ENCODE measurements at regions not wholly inside any gene's neighbourhood (a gene's known extent, or its start where the extent isn't known, plus 50 kb on each side); places are given as distances from the start of the nearest gene placed in this dataset.
"Not testable (repeated sequence)": the region's sequence is repeated elsewhere in the genome, so short reads cannot be mapped to it uniquely, and the experiment has no call there.

- no peak for DNase-seq
Observed at GRCh38 chr5:28714907-28715698, 1676.7 kb upstream of the CDH9 start.

GRCh38 chr5:28710360-28710759 lies 1672.0 kb upstream of the CDH9 start:
- DNase-seq, result no peak

DNA sequence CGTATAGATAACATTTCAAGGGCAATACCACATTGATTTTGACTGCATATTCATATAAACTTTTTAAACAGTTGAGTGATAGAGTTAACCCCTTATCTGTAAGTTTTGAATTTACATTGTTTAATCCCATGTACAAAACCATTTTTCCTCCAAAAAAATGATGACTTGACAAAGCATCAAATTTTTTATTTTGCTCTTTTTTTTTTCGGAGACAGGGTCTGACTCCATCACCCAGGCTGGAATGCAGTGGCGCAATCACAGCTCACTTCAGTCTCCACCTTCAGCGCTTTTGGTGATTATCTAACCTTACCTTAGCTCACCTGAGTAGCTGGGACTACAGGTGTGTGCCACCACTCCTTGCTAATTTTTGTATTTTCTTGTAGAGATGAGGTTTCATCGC lies 1670.1 kb upstream of the CDH9 start:
- DNase-seq, result no peak

DNA sequence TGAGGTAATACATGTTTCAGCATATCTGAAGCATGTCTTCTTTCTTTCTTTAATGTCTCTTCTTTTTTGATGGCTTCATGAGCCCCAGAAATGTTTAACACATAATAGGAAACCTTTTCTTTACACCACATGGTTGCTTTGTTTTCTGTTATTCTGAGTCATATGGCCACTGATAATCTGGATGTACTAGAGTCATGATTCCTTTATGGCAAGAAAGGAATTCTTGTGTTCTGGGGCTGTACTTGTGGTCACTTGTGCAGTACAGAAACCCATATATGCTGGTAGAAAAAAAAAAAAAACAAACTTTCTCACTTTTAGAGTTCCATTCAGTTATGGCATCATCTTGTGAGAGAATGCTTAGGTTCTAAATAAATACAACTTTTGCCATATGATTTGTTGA lies 1669.3 kb upstream of the CDH9 start:
- DNase-seq, result no peak

- DNase-seq, result no peak
Observed at GRCh38 chr5:28703651-28704260, 1665.4 kb upstream of the CDH9 start.

- no peak for DNase-seq
Observed at GRCh38 chr5:28691526-28691925, 1653.1 kb upstream of the CDH9 start.

DNA sequence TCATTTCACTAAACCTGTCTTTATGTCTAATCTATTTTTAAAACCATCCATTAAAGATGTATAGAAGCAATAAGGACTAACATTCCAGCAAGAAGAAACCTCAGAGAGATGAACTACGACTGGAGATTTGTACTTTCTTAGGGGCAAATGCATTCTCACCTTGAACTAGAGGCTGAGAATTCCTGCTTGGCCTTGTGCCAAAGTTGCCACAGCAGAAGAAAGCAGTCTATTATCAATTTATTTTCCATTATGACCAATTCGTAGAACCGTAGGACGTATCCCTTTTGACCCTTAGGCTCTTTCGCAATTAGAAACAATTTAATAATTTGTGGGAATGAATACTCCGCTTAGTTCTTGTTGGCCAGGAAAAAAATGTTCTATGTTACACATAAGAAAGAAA lies 1647.4 kb upstream of the CDH9 start:
- DNase-seq, result no peak

DNA sequence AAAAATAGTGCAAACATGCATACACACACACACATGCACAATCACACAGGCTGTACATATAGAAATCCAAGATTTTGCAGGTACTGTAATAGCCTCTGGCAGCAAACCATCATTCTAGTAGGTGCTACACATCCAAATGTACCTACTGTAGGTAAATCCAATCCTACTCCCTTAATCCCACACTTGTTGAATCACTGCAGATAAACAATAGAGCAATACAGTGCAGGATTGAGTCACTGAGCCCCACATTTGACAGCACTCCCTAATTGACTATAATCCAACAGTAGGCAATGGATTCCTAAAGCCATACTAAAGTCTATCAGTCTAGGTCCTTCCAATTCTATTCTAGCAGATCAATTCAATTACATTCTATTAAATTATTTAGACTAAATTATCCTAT lies 1640.5 kb upstream of the CDH9 start:
- no peak for DNase-seq

DNA sequence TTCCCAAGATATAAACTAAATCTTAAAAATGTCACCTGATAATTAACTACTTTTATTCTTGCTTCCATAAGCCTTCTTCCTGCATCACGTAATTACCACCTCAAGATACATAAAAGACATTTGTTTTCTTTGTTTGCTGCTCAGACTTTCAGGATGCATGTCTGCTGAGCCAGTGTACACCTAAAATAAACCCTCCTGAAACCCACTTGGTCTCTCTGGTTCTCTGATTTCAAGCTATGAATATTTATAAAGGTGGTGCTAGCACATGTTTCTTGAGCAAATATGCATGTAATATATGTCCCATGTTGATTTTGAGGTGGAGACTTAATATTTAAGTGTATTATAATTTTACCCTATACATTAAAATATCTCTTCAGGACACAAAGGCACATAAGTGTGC lies 1627.7 kb upstream of the CDH9 start:
- DNase-seq, result no peak

- no peak for DNase-seq
Observed at GRCh38 chr5:28648108-28648507, 1609.7 kb upstream of the CDH9 start.

- no peak for DNase-seq
Observed at GRCh38 chr5:28632607-28633006, 1594.2 kb upstream of the CDH9 start.

DNA sequence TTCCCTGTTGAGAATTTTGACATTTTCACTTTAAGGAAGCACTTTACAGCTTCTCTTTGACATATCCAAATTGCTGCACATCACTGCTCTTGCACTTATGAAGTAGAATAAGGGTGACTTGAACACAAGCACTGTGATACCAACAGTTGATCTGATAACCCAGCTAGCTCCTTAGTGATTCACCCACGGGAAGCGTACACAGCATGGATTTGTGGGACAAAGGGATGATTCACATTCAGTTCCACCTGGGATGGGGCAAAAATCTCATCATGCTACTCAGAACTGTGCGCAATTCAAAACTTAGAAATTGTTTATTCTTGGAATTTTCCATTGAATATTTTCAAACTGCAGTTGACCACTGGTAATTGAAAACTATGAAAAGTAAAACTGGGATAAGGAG lies 1565.5 kb upstream of the CDH9 start:
- no peak for DNase-seq

DNA sequence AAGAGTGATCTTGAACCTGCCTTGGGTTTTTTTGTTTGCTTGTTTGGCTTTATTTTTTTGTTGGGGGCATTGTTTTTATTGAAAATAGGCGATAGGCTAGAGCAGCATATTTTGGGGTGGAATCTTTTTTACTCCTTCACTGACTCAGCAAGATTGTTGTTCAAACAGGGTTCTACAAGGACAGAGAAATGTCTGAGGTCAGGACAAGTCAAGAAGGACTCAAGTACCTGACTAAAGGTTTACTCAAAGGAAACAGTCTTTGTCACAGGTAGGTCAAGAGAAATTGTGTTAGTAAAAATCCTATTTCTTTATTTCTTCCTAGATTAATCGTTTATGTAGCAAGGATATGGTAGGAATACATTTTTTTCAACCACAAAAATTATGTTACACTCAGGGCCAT lies 1564.0 kb upstream of the CDH9 start:
- DNase-seq, result no peak

DNA sequence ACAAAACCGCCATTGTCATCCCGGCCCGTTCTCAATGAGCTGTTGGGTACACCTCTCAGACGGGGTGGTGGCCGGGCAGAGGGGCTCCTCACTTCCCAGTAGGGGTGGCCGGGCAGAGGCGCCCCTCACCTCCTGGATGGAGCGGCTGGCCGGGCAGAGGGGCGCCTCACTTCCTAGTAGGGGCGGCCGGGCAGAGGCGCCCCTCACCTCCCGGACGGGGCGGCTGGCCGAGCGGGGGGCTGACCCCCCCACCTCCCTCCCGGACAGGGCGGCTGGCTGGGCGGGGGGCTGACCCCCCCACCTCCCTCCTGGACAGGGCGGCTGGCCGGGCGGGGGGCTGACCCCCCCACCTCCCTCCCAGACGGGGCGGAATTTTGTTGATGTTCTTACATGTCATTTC lies 1558.3 kb upstream of the CDH9 start:
- not testable (repeated sequence) for DNase-seq

GRCh38 chr5:28580616-28581015 lies 1542.2 kb upstream of the CDH9 start:
- DNase-seq, result no peak

DNA sequence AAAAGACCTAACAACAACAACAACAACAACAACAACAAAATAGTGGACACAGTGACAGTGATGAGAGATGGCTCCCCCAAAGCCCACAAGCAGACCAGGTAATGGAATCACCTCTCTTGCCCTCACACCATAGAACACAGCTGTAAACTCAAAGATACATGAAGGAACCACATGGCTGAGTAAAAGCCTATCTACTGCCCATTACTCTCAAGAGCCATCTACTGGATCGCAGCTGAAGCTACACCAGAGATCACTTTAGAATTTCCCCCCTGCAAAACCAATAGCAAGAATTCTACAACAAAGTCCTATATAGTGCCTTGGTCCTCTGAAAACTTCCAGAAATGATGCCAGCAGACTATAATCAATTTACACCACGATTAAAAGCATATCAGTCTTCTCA lies 1537.6 kb upstream of the CDH9 start:
- no peak for DNase-seq

DNA sequence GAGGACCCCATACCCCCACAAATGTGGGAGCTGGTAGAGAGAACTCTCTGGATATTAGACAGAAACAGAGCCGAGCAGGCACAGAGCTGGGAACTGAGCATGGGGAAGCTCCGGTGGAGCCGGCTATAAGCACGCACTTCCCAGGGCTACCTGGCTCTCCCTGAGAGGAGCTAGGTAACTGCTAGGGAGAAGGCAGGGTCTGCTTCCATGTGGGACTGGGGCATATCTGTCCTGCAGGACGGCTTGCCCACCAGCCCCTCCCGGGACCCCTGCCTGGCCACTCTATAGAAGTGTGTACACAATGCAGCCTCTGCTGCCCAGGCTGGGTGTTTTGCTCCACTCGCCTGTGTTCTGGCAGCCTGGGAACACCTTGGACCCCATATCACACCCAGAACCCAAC lies 1537.0 kb upstream of the CDH9 start:
- DNase-seq, result no peak

DNA sequence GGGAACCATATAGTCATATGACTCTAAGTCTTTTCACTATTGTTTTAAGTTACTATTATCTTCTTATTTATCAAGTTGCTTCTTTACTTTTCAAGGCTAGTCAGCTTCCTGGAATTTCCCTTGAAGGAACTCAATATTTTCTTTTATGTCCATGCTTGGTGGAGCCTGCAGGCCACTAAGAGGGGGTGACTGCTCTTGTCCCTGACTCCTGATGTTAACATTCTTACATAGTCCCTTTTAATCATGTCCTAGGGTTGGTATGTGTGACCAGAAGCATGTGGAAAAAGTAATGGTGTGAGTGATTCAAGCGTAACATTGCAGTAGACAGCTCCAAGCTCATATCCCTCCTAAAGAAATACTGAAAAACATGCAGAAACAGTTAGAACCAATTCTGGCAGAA lies 1536.2 kb upstream of the CDH9 start:
- no peak for DNase-seq

DNA sequence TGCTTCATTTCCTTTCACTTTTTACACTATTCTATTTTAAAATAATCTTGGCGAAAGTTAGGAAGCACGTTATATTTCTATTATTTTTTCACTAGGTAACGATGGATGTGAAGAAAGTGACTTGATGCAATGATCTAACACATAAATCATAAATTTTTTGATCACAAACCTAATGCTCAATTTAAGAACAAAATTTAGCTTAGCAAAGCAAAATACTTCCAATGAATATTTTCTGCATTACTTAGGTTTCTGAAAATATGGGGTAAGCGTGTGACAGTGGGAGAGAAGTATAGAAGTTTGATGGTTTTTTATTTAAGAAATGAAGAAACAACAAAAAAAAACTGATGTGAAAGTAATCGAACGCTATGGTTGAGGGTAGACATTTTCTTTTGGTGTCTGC lies 1528.7 kb upstream of the CDH9 start:
- DNase-seq, result no peak

- no peak for DNase-seq
Observed at GRCh38 chr5:28561522-28561921, 1523.1 kb upstream of the CDH9 start.

- DNase-seq, result no peak
Observed at GRCh38 chr5:28558196-28558595, 1519.8 kb upstream of the CDH9 start.

DNA sequence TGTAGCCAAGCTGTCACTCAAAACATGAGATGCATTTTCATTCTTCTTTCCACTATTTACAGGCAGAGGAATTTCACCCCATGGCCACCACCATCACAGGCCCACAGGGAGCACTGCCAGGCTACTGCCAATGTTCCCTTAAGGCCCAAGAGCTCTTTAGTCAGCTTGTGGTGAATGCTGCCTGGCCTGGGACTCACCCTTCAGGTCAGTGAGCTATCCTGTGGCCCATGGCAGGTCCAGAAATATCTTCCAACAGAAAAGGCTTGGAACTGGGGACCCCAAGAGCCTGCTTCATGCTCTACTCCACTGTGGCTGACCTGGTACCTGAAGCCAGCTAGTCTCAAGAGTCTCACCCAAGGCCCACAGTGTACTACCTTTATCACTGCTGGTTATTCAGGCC lies 1518.7 kb upstream of the CDH9 start:
- no peak for DNase-seq

- DNase-seq, result no peak
Observed at GRCh38 chr5:28549588-28549987, 1511.2 kb upstream of the CDH9 start.

DNA sequence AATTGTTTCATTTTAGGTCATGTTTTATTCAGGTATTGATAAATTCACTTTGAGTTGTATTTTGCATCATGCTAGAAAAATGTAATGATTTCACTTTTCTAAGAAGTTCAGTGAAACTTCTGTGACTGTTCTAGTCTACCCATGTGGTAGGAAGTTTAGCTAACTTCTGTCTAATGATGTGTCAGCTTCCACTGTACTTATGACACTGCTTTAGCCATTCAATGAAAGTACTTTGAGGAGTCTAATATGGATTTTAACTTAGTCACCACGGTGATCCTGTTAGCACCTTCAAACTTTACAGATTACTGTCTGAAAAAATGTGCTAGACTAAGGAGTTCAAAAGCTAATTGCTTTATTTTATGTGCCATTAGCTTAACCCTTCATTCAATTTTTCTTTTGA lies 1510.5 kb upstream of the CDH9 start:
- no peak for DNase-seq

GRCh38 chr5:28544501-28544900 lies 1506.1 kb upstream of the CDH9 start:
- no peak for DNase-seq
